ENCODE measurements at regions not wholly inside any gene's neighbourhood (a gene's known extent, or its start where the extent isn't known, plus 50 kb on each side); places are given as distances from the start of the nearest gene placed in this dataset.

GRCh38 chr18:42137693-42138375 is 182.8 kb downstream of the PIK3C3 start:
- DNase-seq (ENCODE audit: low read depth) = no peak

DNA sequence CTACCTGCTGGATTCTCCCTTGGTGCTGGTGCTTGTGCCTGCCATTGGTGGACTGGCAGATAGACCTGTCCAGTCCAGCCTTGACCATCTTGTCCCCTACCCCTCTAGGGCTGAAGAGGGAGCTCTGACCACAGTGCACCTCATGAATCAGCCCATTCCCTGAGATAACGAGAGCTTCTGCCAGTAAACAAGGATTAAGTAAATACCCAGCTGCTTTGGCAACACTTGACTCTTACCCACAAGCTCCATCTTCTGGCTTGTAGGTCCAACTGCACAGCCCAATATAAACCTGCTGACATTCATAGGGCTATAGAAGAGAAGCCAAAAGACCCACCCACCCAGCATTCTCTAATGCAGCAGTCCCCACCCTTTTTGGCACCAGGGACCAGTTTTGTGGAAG is 186.4 kb downstream of the PIK3C3 start:
- no peak for DNase-seq (ENCODE audit: low read depth)

GRCh38 chr18:42155024-42155423 is 200.0 kb downstream of the PIK3C3 start:
- DNase-seq (ENCODE audit: low read depth) = no peak

GRCh38 chr18:42156281-42156680 is 201.2 kb downstream of the PIK3C3 start:
- no peak for DNase-seq (ENCODE audit: low read depth)

GRCh38 chr18:42157420-42157819 is 202.4 kb downstream of the PIK3C3 start:
- DNase-seq (ENCODE audit: low read depth) = no peak

DNA sequence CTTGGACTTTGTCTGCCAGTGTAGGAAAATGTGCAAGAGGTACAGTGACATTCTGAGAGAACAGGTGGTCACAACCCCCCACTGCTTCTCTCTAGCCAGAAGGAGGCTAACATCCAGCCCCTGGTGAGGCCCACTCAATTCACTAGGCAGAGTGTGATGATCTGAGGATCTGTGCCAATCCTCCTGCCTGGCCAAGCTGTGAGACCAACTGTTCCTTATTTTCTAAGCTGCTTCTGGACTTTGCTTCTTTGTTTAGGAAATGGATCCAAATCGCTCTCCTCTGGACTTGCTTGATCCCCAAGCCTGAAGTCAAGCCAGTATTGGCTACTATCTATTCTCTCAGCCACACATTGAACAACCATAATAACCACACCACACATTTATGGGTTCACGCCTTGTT is 202.8 kb downstream of the PIK3C3 start:
- DNase-seq (ENCODE audit: low read depth) = no peak

DNA sequence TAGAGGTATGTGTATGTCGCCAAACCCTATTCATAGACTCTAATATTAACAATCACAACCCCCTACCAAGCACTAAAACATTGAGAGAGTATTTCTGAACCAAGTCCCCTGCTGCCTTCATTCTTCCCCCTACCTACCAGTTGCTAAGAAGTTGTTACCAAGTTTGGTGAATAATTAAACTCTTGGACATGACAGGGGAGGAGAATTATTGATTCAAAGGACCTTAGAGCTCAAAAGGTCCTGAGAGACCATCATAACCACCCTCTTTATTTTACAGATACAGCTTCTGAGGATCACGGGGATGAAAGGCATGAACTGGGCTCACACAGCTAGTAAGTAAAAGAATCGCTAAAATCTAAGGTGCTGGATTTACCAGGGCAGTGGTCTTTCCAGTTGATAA is 204.1 kb downstream of the PIK3C3 start:
- no peak for DNase-seq (ENCODE audit: low read depth)

DNA sequence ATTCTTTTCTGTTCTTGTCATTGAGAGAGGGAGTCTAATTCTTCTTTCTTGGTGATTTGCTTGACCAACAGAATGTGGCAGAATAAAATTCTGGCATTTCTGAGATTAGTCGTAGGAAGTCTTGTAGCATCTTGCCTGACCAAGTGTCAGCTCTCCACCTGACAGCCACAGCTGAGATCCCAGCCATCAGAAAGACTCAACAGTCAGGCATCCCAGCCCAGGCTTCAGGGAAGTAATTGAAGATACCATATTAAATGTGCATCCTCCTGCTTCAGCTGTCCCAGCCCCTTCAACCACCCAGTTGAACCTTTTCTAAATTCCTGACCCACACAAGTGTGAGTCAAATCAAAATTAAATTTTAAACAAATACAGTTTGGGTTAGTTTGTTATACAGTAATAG is 208.3 kb downstream of the PIK3C3 start:
- no peak for DNase-seq (ENCODE audit: low read depth)

DNA sequence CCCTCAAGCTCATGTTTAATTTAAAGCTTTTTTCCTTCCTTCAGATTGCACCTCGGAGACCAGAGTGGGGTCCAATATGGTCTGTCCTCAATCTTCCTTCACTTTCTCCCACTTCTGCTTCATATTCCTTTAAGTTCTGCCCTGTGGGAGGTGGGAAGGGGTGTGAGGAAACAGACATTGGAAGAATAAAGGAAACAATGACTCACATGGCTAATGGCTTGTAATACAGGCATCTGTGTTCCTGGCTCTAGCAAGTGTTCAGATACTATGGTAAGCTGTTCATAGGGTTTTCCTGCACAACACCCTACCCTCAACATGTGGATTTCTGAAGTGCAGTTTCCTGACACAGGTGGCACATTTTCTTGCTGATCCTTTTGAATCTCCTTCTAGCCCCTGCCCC is 209.5 kb downstream of the PIK3C3 start:
- no peak for DNase-seq (ENCODE audit: low read depth)

DNA sequence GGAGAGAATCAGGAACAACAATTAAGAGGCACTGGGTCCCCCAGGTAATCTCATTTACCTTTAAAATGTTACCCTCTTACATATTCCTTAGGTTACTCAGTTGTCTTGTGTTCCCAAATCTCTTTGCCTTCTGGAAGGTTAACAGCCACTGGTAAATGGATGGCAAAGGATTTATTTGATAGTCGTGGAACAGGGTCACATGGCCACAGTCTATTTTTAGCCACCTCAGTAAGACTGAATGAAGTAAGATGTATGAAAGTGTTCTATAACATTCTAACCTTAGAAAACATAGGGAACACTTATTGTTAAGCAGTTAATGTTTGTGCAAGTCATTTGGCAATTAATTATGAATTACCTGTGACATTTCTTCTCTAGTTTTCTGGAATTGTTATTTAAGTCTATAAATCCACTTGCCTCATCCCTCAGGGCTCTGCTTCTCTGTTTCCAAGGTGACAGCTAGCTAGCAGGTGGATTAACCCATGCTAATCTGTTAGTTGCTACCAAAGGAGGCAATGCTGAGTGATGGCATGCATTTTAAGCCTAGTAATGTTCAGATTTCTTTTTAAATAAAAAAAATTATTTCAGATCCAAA is 211.0 kb downstream of the PIK3C3 start:
- no peak for DNase-seq (ENCODE audit: low read depth)

GRCh38 chr18:42168487-42168886 is 213.5 kb downstream of the PIK3C3 start:
- no peak for DNase-seq (ENCODE audit: low read depth)

DNA sequence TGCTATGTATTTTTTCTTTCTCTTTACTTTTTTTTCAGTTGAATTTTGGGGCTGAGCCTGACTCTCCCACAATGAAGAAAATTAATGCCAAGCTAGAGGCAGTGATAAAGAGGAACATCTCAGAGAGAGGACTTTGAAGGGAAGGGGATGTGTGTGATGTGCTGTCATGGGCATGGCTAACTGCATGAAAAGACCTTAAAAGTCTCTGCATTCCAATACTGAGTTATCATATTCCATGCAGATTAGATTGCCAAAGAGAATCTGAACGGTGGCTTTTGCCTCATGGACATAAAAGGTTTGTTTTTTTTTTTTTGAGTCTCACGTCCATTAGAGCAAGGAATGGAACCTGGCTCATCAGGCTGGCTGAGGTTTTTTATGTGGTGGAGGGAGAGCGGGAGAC is 213.9 kb downstream of the PIK3C3 start:
- no peak for DNase-seq (ENCODE audit: low read depth)

- DNase-seq (ENCODE audit: low read depth) = no peak
Measured at GRCh38 chr18:42174909-42175308, 219.9 kb downstream of the PIK3C3 start.

- no peak for DNase-seq (ENCODE audit: low read depth)
Measured at GRCh38 chr18:42176599-42176998, 221.6 kb downstream of the PIK3C3 start.

DNA sequence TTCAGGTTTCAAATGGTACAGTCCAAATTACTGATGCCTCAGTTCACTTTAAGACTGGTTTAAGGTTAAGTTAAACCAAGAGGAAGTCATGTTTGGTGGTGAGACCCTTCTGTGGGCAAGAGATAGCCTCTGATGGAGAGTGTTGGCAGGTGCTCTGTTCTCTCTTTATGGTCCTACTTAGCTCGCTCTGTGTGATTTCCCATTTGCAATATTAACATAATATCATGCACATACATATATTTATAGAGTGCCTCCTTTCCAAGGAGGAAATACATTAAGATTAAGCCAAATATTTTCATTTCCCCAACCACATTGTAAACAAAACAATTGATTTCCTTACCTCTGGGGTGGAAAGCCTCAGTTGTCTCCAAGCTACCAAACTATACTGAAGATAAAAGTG is 222.4 kb downstream of the PIK3C3 start:
- no peak for DNase-seq (ENCODE audit: low read depth)

DNA sequence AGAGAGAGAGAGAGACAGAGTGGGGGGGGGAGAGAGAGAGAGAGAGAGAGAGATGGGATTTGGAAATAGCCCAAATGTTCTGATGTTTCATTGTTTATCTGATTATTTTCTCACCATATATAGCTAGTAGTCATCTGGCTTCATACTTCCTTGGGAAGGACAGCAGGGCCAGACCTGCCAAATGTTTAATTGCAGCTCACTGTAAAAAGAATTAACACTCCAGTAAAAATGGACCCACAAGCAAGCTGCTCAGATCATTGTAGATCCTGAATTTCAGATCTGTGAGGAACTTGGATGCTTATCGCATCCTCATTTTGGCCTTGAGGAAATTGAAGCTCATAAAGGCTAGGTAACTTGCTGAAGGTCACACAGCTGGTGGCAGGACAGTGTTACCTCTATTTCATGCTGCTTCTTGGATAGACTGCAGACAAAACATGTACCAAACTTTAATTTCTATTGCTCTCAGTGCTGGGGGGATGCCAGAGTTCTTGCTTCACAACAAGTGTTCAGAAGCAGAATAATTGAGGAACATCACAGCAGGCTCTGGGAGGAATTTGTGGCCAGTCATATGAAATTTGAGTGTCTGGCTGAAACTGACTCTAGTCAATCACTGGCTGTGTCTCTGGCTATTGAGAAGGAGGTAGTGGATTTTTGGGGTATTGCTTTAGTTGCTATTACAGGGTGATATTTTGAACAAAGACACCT is 223.5 kb downstream of the PIK3C3 start:
- no peak for DNase-seq (ENCODE audit: low read depth)

DNA sequence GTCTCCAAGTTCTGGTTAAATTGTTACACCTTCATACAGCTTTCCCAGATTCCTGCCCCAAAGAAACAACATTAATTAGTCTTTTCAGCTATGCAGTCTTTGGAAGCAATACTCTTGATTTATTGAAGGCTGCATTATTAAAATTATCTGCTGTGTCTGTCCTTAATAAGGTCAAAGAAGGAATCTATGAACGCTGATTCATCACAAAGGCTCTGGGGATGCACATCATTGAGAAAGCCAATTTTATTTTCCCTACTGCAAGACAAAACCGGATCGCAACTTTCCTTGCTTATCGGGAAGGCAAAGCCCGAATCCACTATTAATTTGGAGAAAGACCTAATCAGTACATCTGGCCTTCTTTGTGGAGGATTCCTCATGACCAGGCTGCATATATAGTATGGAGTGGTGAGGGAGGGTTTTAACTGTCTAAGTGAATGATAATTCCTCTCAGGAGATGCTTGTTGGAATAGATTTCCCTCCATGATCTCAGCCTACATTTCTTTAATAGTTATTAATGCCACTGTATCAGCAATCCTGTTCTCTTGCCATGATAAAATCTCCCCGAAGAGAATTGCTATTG is 224.6 kb downstream of the PIK3C3 start:
- no peak for DNase-seq (ENCODE audit: low read depth)

- no peak for DNase-seq (ENCODE audit: low read depth)
Measured at GRCh38 chr18:42181474-42181873, 226.4 kb downstream of the PIK3C3 start.

DNA sequence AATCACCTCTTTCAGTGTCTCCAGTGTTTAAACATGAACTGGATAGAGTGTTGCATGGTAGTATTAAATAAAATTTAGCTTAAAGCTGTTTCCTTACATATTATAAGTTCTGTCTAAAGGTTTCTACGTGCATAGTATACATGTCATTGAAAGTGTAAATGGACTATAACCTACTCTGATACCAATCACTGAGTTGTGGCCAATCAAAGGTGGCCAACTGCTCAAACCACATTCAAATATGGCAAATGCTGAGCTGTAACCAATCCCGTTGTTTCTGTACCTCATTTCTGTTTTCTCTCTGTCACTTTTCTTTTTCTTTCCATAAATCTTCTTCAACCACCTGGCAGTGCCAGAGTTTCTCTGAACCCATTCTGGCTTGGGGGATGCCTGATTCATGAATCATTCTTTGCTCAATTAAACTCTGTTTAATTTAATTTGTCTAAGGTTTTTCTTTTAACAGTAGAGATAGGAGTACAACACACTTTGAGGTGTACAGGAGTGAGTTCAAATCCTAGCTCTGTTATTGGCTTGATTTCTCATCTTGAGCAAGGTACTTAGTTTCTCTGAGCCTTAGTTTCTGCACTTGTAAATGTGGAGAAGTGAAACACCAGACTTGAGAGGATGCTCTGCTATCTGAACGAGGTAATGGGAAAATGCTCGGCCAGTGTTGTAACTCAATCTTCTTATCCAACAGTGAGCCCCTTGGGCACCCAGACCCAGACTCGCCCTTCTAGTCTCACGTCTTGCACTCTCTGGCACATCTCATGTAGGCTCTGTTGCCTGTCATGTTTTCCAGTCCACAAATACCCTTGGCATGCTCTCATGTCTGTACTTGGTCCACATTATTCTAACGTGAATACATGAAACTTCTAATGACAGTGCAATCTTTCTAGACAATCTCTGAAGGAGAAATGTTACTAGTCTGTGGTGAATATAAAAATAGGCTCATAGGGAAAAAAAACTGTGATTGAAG is 228.0 kb downstream of the PIK3C3 start:
- no peak for DNase-seq (ENCODE audit: low read depth)

- DNase-seq (ENCODE audit: low read depth) = peak; percentile 4
Measured at GRCh38 chr18:42183746-42184145, 228.7 kb downstream of the PIK3C3 start.

- DNase-seq (ENCODE audit: low read depth) = no peak
Measured at GRCh38 chr18:42184685-42185477, 229.8 kb downstream of the PIK3C3 start.

All from fibroblast of the conjunctiva (primary cell).